Suprapubic skin (tissue), 4 donors: ENCODE measurements at regions not wholly inside any gene's neighbourhood (a gene's known extent, or its start where the extent isn't known, plus 50 kb on each side); places are given as distances from the start of the nearest gene placed in this dataset.

ENCODE experiments used
- POLR2A ChIP-seq, 2 donors: fragments of 450-650 bp; IDR thresholded peaks; one replicate each; pipeline ENCODE4 v1.6.1; 2017; ENCODE audit warnings: antibody characterized with exemption in 2 of 2, mild to moderate bottlenecking in 2 of 2, moderate library complexity in 2 of 2
- POLR2AphosphoS5 ChIP-seq, 3 donors: sonication (generic); formaldehyde crosslinking; IDR thresholded peaks; one replicate each; pipeline ENCODE4 v1.6.1; 2017; ENCODE audit warnings: antibody characterized with exemption in 3 of 3
- TF ChIP-seq, protein P1 (sequence below), 2 donors: fragments of 200-600 bp in 1 of 2; fragments of 450-650 bp in 1 of 2; sonication (generic) in 1 of 2; IDR thresholded peaks; one replicate each; pipeline ENCODE4 v1.5.1; 2016 to 2019; ENCODE audit warnings: antibody characterized with exemption in 2 of 2, mild to moderate bottlenecking in 1 of 2, moderate library complexity in 1 of 2

DNA sequence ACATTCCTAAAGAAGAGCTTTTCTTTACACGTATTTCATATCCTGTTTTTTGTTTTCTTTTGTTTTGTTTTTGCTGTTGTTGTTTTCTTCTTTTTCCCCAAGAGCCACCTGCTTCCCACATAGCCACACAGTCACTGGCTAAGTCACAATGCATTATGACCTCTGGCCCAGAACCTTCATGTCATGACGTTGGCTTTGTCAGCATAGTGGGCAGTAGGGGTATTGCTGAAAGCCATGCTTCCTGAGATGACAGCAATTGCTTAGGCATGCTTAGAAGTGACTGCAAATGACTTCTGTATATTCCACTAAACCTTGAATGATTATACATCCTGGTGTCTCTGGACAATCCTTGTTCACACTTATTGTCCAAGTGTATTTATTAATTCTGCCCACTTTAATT lies 375.8 kb downstream of the TAF11L14 start:
- TF ChIP-seq, protein P1, sequence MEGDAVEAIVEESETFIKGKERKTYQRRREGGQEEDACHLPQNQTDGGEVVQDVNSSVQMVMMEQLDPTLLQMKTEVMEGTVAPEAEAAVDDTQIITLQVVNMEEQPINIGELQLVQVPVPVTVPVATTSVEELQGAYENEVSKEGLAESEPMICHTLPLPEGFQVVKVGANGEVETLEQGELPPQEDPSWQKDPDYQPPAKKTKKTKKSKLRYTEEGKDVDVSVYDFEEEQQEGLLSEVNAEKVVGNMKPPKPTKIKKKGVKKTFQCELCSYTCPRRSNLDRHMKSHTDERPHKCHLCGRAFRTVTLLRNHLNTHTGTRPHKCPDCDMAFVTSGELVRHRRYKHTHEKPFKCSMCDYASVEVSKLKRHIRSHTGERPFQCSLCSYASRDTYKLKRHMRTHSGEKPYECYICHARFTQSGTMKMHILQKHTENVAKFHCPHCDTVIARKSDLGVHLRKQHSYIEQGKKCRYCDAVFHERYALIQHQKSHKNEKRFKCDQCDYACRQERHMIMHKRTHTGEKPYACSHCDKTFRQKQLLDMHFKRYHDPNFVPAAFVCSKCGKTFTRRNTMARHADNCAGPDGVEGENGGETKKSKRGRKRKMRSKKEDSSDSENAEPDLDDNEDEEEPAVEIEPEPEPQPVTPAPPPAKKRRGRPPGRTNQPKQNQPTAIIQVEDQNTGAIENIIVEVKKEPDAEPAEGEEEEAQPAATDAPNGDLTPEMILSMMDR (IDR thresholded peaks at IDR 0.05): no peak
- TF ChIP-seq POLR2A (IDR thresholded peaks at IDR 0.05): no peak
- TF ChIP-seq POLR2AphosphoS5 (IDR thresholded peaks at IDR 0.05): no peak
